Karpas-422 (cell line): ENCODE measurements at regions not wholly inside any gene's neighbourhood (a gene's known extent, or its start where the extent isn't known, plus 50 kb on each side); places are given as distances from the start of the nearest gene placed in this dataset.

Experiments
- DNase-seq: peaks from one replicate; pipeline ENCODE4 v3.0.0-alpha.2; 2015
- H2AFZ ChIP-seq: fragments of 200-600 bp; sonication (generic); 2 replicates; pipeline ENCODE4 v1.6.1; 2014; ENCODE audit warnings: antibody characterized with exemption, low read length, mixed read lengths
- H3K27ac ChIP-seq: fragments of 200-600 bp; sonication (generic); 2 replicates; pipeline ENCODE4 v1.5.1; 2014; ENCODE audit warnings: mild to moderate bottlenecking, low read length, moderate library complexity
- H3K27me3 ChIP-seq: fragments of 200-600 bp; sonication (generic); 2 replicates; pipeline ENCODE4 v1.6.1; 2014; ENCODE audit warnings: low read length, mixed read lengths
- H3K36me3 ChIP-seq: fragments of 200-600 bp; sonication (generic); 2 replicates; pipeline ENCODE4 v1.6.1; 2014; ENCODE audit warnings: low read length, mixed read lengths; ENCODE audit not compliant: insufficient read depth
- H3K4me1 ChIP-seq: fragments of 200-600 bp; sonication (generic); 2 replicates; pipeline ENCODE4 v1.6.1; 2014; ENCODE audit warnings: mild to moderate bottlenecking, low read length, mixed read lengths
- H3K4me2 ChIP-seq: fragments of 200-600 bp; sonication (generic); 2 replicates; pipeline ENCODE4 v1.6.1; 2014; ENCODE audit warnings: low read length, low read depth, mild to moderate bottlenecking; ENCODE audit not compliant: poor library complexity, severe bottlenecking
- H3K4me3 ChIP-seq: fragments of 200-600 bp; sonication (generic); 2 replicates; pipeline ENCODE4 v1.5.1; 2014; ENCODE audit warnings: mild to moderate bottlenecking, antibody characterized with exemption, low read length, mixed read lengths
- H3K79me2 ChIP-seq: fragments of 200-600 bp; sonication (generic); 2 replicates; pipeline ENCODE4 v1.6.1; 2014; ENCODE audit warnings: mild to moderate bottlenecking, low read length, mixed read lengths
- H3K9ac ChIP-seq: fragments of 200-600 bp; sonication (generic); 2 replicates; pipeline ENCODE4 v1.6.0; 2014; ENCODE audit warnings: low read length
- H3K9me2 ChIP-seq: fragments of 200-600 bp; sonication (generic), shearing (Covaris generic); replicated peaks from 2 replicates; pipeline ENCODE4 v1.6.0; 2014; ENCODE audit warnings: mild to moderate bottlenecking, low read length, moderate library complexity; ENCODE audit not compliant: insufficient read depth
- H3K9me3 ChIP-seq: fragments of 300-700, 200-600 bp; sonication (generic); 2 replicates; pipeline ENCODE4 v1.6.1; 2014; ENCODE audit warnings: low read length, mixed read lengths
- H4K20me1 ChIP-seq: fragments of 200-600 bp; sonication (generic); 2 replicates; pipeline ENCODE4 v1.6.1; 2014; ENCODE audit warnings: mild to moderate bottlenecking, antibody characterized with exemption, low read length, low read depth; ENCODE audit not compliant: insufficient read depth

DNA sequence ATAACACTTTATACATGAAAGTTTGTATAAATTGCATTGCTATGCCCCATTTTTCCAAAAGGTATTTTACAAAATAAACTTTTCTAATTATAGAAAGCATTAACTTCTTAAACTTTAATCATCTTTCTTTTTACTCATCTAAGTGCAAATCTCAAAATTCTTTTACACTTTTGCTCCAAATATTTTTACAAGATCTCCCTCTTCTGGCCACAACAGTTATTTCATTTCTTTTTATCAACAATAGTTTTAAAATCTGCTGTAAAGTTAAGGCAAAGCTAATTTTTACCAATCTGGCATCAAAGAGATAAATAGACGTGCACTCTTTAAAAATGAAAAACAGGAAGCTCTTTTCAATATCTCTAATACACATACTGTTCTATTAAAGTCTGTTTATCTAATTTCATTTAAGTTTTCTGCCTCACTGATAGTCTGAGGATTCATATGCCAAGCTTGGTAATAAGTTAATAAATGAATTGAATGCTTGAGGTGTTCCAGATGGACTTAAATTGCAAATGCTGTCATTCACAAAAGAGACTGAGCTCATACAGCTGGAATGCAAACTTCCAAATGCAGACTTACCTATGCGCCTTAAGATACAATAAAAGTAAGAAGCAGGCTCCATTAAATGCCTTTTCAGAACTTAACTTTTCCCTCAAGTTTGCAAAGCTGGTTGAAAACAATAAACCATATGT lies 583.0 kb upstream of the ATXN8OS start:
- no peaks in the 10 kb centered on the region for H3K9me2 ChIP-seq
- no peak overlapping the region for H3K27ac ChIP-seq
- no peaks in the 10 kb centered on the region for H3K27me3 ChIP-seq
- H3K9me3 ChIP-seq: no peaks in the 10 kb centered on the region
- no peaks in the 10 kb centered on the region for H4K20me1 ChIP-seq
- no peak overlapping the region for H3K9ac ChIP-seq
- H3K4me2 ChIP-seq: no peak overlapping the region
- no peaks in the 10 kb centered on the region for H3K4me1 ChIP-seq
- H3K79me2 ChIP-seq: no peaks in the 10 kb centered on the region
- DNase-seq: peak; percentile 66
- H2AFZ ChIP-seq: no peak overlapping the region
- no peak overlapping the region for H3K4me3 ChIP-seq
- H3K36me3 ChIP-seq: no peaks in the 10 kb centered on the region

DNA sequence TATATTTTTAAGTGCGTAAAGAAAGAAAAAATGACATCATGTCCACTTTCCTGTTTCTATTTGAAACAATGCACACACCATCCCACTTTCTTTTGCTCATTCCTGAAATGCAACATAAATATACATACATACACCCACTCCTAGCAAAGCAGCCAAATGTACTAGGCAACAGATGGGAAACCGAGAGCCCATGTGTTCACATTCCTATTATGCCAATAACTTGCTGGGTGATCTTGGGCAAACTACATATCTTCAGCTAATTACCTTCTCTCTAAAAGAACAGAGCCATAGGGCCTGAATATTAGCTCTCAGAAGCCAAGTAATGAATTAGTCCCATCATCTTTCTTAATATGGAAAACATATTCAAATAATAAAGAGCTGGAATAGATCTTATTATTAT lies 610.6 kb upstream of the ATXN8OS start:
- H2AFZ ChIP-seq: no peak overlapping the region
- no peaks in the 10 kb centered on the region for H3K27me3 ChIP-seq
- H4K20me1 ChIP-seq: no peaks in the 10 kb centered on the region
- H3K4me3 ChIP-seq: no peak overlapping the region
- H3K9ac ChIP-seq: no peak overlapping the region
- H3K27ac ChIP-seq: no peak overlapping the region
- H3K4me2 ChIP-seq: no peak overlapping the region
- no peaks in the 10 kb centered on the region for H3K36me3 ChIP-seq
- DNase-seq: no peak
- H3K79me2 ChIP-seq: no peaks in the 10 kb centered on the region
- no peaks in the 10 kb centered on the region for H3K9me3 ChIP-seq
- H3K9me2 ChIP-seq: no peaks in the 10 kb centered on the region
- no peaks in the 10 kb centered on the region for H3K4me1 ChIP-seq

DNA sequence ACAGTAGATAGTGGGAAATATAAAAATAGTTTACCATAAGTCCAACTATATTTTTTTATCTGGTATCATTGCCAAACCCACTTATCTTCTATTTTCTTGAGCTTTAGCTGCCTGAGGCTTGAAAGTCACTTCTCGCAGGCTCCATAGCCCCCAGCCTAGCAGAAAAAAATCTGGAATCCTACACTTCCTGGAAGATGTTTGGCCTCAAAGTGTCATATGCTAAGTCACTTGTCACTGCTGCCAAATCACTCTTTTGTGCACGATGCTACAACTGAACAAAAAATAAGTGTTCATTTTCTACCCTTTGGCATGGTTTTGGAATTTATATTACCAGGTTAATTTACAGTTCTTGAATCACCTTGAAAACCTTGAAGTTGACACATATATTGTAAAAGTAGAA lies 612.5 kb upstream of the ATXN8OS start:
- H3K4me2 ChIP-seq: no peak overlapping the region
- no peak for DNase-seq
- H3K9me2 ChIP-seq: no peaks in the 10 kb centered on the region
- H3K27me3 ChIP-seq: no peaks in the 10 kb centered on the region
- no peaks in the 10 kb centered on the region for H3K36me3 ChIP-seq
- H3K27ac ChIP-seq: no peak overlapping the region
- no peak overlapping the region for H3K9ac ChIP-seq
- peaks cover 4% of the 10 kb centered on the region; the same call in 1 of the 2 replicates for H3K9me3 ChIP-seq
- H2AFZ ChIP-seq: no peak overlapping the region
- no peaks in the 10 kb centered on the region for H3K79me2 ChIP-seq
- H3K4me1 ChIP-seq: no peaks in the 10 kb centered on the region
- H4K20me1 ChIP-seq: no peaks in the 10 kb centered on the region
- no peak overlapping the region for H3K4me3 ChIP-seq

DNA sequence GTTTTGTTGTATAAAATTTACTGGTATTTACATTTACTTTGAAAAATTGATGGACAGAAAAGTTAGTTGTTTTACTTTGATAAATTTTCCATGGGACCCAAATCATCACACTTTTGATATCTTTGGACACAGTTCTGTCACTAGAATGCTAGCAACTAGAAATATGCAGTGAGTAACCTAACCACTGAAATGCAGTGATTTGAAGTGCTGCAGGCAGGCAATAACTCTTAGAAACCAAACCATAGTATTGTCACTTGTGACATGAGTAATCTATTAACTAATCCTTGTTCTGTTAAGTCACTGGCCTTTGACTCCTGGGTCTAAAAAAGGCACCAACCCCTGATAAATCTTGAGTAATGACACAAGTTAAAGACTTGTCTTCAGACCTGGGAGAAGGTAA lies 620.0 kb upstream of the ATXN8OS start:
- H3K9ac ChIP-seq: no peak overlapping the region
- H3K27me3 ChIP-seq: no peaks in the 10 kb centered on the region
- no peak overlapping the region for H2AFZ ChIP-seq
- no peaks in the 10 kb centered on the region for H4K20me1 ChIP-seq
- H3K9me2 ChIP-seq: no peaks in the 10 kb centered on the region
- no peak overlapping the region for H3K27ac ChIP-seq
- no peaks in the 10 kb centered on the region for H3K36me3 ChIP-seq
- no peaks in the 10 kb centered on the region for H3K4me1 ChIP-seq
- no peak overlapping the region for H3K4me2 ChIP-seq
- H3K9me3 ChIP-seq: peaks cover 26% of the 10 kb centered on the region; the same call in 1 of the 2 replicates
- no peak overlapping the region for H3K4me3 ChIP-seq
- no peak for DNase-seq
- H3K79me2 ChIP-seq: no peaks in the 10 kb centered on the region

DNA sequence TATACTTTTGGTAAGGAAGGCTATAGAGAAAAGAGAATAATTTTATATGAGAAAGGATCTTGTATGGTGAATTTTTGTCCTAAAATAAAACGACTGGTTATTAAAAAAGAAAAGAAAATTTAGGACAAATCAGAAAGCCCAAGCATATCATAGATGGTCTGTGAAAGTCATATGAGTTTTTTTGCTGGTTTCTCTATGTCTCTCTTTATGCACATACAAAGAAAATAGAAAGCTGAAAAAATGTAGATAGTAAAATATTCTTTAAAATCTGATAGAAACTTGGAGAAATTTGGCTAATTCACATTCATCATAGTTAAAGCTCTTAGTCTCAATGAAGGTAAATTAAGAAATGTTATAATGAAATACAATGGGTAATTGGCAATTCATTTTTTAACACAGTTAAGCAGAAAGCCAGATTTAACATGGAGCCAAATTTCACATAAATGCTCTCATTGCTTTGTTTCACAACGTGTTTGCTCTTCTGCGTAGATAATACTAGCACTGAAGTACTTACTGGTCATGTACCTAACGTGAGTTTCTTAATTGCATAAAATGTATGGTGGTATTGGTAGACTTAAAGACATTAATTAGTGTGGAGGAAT lies 621.5 kb upstream of the ATXN8OS start:
- Histone ChIP-seq H2AFZ (no peak overlapping the region), H3K4me2 (no peak overlapping the region), H3K27ac (no peak overlapping the region), H3K36me3 (no peaks in the 10 kb centered on the region), H3K9me3 (peaks cover 25% of the 10 kb centered on the region; the same call in 1 of the 2 replicates), H3K9me2 (no peaks in the 10 kb centered on the region), H3K79me2 (no peaks in the 10 kb centered on the region), H3K4me3 (no peak overlapping the region), H3K27me3 (no peaks in the 10 kb centered on the region), H4K20me1 (no peaks in the 10 kb centered on the region), H3K9ac (no peak overlapping the region), H3K4me1 (no peaks in the 10 kb centered on the region)
- DNase-seq: no peak

DNA sequence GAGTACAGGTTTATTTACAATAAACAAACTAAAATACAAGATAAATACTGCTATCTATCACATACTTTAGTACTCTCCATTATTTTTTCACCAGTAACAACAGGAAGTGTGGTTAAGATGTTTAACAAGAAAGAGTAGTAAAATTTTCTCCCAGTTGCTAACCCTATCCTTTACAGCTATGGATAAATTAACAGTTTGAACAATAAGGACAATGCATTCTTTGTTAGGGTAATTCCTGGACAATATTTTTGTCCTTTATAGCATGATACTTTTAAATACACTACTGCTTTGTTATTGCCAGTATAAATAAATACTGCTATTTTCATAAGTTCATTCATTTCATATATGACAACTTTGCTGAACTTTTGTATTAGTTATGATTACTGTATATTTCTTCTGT lies 630.2 kb upstream of the ATXN8OS start:
- Histone ChIP-seq H3K27ac (no peak overlapping the region), H3K4me2 (no peak overlapping the region), H3K79me2 (no peaks in the 10 kb centered on the region), H3K36me3 (no peaks in the 10 kb centered on the region), H3K4me1 (no peaks in the 10 kb centered on the region), H3K9ac (no peak overlapping the region), H3K9me2 (no peaks in the 10 kb centered on the region), H3K9me3 (no peaks in the 10 kb centered on the region), H3K4me3 (no peak overlapping the region), H3K27me3 (no peaks in the 10 kb centered on the region), H2AFZ (peak overlapping the region; percentile 14; the same call in 1 of the 2 replicates), H4K20me1 (no peaks in the 10 kb centered on the region)
- DNase-seq: no peak

DNA sequence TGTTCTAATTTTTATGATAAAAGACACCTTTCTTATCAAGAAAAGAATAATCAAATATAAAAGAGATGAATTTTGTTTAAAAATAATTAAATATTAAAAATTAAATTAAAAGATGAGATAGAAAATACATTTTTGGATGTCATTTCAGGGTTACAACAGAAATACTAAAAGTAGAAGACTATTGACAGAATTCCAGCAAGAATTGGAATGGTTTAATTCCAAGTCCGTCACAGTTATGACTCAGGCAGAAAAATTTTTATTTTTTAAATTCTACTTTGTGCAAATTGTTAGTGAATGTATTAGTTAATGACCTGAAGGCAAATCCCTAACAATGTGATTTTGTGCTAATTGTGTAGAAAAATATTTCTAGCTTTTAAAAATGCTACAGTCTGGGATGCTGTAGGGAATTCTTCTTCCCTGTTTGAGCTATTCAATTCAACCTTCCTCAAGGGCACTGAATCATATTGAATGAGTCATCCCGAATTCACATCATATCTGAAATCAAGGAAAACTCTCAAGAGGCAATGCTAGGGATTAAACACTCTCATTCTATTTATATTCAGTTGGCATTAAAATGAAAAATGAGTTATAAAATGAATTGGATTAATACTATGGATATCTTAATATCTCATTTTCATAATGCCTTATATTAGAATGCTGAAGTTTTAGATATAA lies 633.5 kb upstream of the ATXN8OS start:
- no peaks in the 10 kb centered on the region for H3K36me3 ChIP-seq
- H3K79me2 ChIP-seq: no peaks in the 10 kb centered on the region
- H3K9ac ChIP-seq: no peak overlapping the region
- no peak overlapping the region for H3K4me3 ChIP-seq
- no peak overlapping the region for H3K4me2 ChIP-seq
- H3K4me1 ChIP-seq: no peaks in the 10 kb centered on the region
- no peaks in the 10 kb centered on the region for H4K20me1 ChIP-seq
- no peaks in the 10 kb centered on the region for H3K9me2 ChIP-seq
- no peak overlapping the region for H2AFZ ChIP-seq
- no peak overlapping the region for H3K27ac ChIP-seq
- no peak for DNase-seq
- no peaks in the 10 kb centered on the region for H3K9me3 ChIP-seq
- H3K27me3 ChIP-seq: no peaks in the 10 kb centered on the region

DNA sequence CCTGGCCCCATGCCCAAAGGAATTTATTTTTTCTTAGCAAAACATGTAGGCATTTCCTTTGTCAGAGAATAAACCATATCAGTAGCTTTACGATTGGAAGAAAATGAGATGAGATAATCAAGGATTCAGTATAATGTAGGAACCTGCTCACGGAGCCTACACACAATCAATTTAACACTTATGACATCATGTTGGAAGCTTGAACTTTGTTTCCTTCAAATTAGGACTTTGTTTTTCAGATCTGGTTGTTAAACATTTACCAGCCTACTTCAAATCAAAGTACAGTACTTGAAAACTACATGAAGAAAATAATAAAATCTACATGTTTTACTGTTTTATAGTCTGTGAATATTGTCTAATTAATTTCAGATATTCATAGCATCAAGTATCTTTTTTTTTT lies 639.0 kb upstream of the ATXN8OS start:
- H4K20me1 ChIP-seq: no peaks in the 10 kb centered on the region
- H3K9me2 ChIP-seq: no peaks in the 10 kb centered on the region
- H3K36me3 ChIP-seq: no peaks in the 10 kb centered on the region
- no peaks in the 10 kb centered on the region for H3K27me3 ChIP-seq
- no peaks in the 10 kb centered on the region for H3K79me2 ChIP-seq
- H3K9ac ChIP-seq: no peak overlapping the region
- H3K4me2 ChIP-seq: no peak overlapping the region
- no peak overlapping the region for H3K27ac ChIP-seq
- no peak overlapping the region for H3K4me3 ChIP-seq
- no peaks in the 10 kb centered on the region for H3K4me1 ChIP-seq
- DNase-seq: no peak
- peak overlapping the region; percentile 36; the same call in 1 of the 2 replicates for H2AFZ ChIP-seq
- no peaks in the 10 kb centered on the region for H3K9me3 ChIP-seq
